ENCODE measurements at regions not wholly inside any gene's neighbourhood (a gene's known extent, or its start where the extent isn't known, plus 50 kb on each side); places are given as distances from the start of the nearest gene placed in this dataset.
A peak's percentile ranks its signal among the peaks of the same experiment; 100 is the strongest.

GRCh38 chr6:14754751-14755513 lies 490.9 kb upstream of the JARID2 start:
- peaks cover 2% of the 10 kb centered on the region for H3K9me3 Mint-ChIP-seq
- H3K4me1 Mint-ChIP-seq (ENCODE audit: low read depth in 2 of 2), result peaks cover 8 to 20% of the 10 kb centered on the region in 2 donors
- peak; percentile 77 to 96 for ATAC-seq
- peaks cover 4 to 7% of the 10 kb centered on the region in 2 donors for H3K27me3 Mint-ChIP-seq
- H3K27ac Mint-ChIP-seq, result peak overlapping the region; percentile 71 to 76
- H3K36me3 Mint-ChIP-seq, result no peaks in the 10 kb centered on the region
- H3K4me3 Mint-ChIP-seq, result peak overlapping the region; percentile 11
- no peak for DNase-seq (ENCODE audit: low spot score)

- H3K4me3 Mint-ChIP-seq, result no peak overlapping the region
- H3K27ac Mint-ChIP-seq, result peak overlapping the region; percentile 1 to 10
- ATAC-seq, result no peak
- H3K27me3 Mint-ChIP-seq, result no peaks in the 10 kb centered on the region
- DNase-seq (ENCODE audit: low spot score), result no peak
- H3K36me3 Mint-ChIP-seq, result no peaks in the 10 kb centered on the region
- peaks cover 3 to 14% of the 10 kb centered on the region in 2 donors for H3K4me1 Mint-ChIP-seq (ENCODE audit: low read depth in 2 of 2)
- H3K9me3 Mint-ChIP-seq, result peaks cover 2% of the 10 kb centered on the region
These were observed 489.5 kb upstream of the JARID2 start for GRCh38 chr6:14756340-14756739.

- Mint-ChIP-seq H3K36me3 (no peaks in the 10 kb centered on the region), H3K4me3 (no peak overlapping the region), H3K27ac (peak overlapping the region in 1 of 2 donors; percentile 1), H3K4me1 (ENCODE audit: low read depth in 2 of 2) (peaks cover 3 to 14% of the 10 kb centered on the region in 2 donors), H3K27me3 (no peaks in the 10 kb centered on the region), H3K9me3 (peaks cover 2% of the 10 kb centered on the region)
- ATAC-seq, result no peak
- no peak for DNase-seq (ENCODE audit: low spot score)
These were observed 488.9 kb upstream of the JARID2 start for GRCh38 chr6:14757014-14757413.

DNA sequence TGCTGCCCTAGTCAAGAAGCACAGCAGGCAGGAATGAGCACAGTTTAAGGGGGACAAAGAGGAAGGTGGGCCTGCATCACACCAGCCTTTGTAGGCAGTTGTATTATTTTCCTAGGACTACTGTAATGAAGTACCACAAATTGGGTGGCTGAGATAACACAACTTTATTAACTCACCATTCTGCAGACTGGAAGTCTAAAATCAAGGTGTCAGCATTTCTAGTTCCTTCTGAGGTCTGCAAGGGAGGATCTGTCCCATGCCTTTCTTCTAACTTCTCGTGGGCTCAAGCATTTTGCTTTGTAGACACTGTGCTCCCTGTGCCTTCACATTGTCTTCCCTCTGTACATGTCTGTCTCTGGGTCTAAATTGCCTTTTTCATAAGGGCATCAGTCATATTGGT lies 488.5 kb upstream of the JARID2 start:
- Mint-ChIP-seq H3K4me1 (ENCODE audit: low read depth in 2 of 2) (peaks cover 3 to 14% of the 10 kb centered on the region in 2 donors), H3K4me3 (no peak overlapping the region), H3K27ac (no peak overlapping the region), H3K36me3 (no peaks in the 10 kb centered on the region), H3K9me3 (peaks cover 2% of the 10 kb centered on the region), H3K27me3 (no peaks in the 10 kb centered on the region)
- DNase-seq (ENCODE audit: low spot score), result no peak
- ATAC-seq, result no peak

DNA sequence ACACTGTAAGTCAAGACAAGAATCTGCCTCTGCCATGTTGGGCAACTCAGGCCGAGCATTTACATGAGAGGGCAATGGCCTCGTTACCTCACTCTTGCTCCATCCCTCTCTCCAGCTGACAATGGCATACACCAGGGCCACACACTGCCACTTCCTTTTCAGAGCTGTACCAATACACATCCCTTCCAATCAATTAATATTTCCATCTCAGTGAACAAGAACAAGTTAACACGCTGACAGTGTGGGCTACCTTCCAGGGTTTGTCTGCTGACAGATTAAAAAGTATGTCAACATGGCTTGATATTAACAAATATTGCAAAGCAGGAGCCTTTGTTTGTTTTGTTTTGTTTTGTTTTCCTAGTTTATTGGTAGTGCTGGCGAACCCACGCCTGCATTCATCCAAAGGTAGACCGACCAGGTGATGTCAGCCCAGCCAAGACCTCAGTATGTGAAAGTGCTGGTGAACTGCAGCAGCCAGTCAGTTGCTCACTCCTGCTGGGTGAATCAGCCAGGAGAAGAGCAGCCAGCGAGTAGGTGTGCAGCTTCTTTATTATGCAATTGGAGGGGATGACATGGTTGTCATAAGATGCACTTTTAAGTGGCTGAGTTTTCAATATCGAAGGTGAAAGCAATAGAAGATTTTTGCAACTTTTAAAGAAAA lies 487.3 kb upstream of the JARID2 start:
- peaks cover 2% of the 10 kb centered on the region for H3K9me3 Mint-ChIP-seq
- no peak for DNase-seq (ENCODE audit: low spot score)
- H3K27me3 Mint-ChIP-seq, result no peaks in the 10 kb centered on the region
- peaks cover 5 to 10% of the 10 kb centered on the region in 2 donors for H3K4me1 Mint-ChIP-seq (ENCODE audit: low read depth in 2 of 2)
- no peaks in the 10 kb centered on the region for H3K36me3 Mint-ChIP-seq
- no peak for ATAC-seq
- no peak overlapping the region for H3K27ac Mint-ChIP-seq
- H3K4me3 Mint-ChIP-seq, result no peak overlapping the region

GRCh38 chr6:14759976-14760672 lies 485.7 kb upstream of the JARID2 start:
- no peak overlapping the region for H3K27ac Mint-ChIP-seq
- H3K36me3 Mint-ChIP-seq, result no peaks in the 10 kb centered on the region
- no peaks in the 10 kb centered on the region for H3K27me3 Mint-ChIP-seq
- DNase-seq (ENCODE audit: low spot score) (no peak), ATAC-seq (no peak)
- peaks cover 3 to 8% of the 10 kb centered on the region in 2 donors for H3K4me1 Mint-ChIP-seq (ENCODE audit: low read depth in 2 of 2)
- no peak overlapping the region for H3K4me3 Mint-ChIP-seq
- peaks cover 2% of the 10 kb centered on the region for H3K9me3 Mint-ChIP-seq

DNA sequence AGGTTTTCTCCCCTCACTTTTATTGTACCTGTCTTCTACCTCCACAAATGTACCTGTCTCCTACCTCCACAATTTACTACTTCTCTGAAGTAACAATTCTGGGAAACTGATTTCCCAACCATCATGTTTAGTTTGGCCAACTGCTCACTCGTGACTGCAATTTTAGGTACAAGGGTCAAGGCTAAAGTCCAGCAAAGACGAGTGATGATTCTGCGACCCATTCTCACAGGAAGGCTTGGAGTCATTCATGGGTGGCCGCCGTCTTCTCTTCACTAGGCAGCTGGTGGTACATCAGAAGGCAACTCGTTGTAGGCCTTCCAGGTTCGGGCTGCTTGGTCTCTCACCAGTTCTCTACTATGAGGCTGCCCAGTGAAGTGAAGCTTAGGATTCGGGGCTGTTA lies 483.8 kb upstream of the JARID2 start:
- Mint-ChIP-seq H3K4me3 (no peak overlapping the region), H3K27ac (peak overlapping the region in 1 of 2 donors; percentile 15), H3K36me3 (no peaks in the 10 kb centered on the region), H3K9me3 (no peaks in the 10 kb centered on the region), H3K27me3 (no peaks in the 10 kb centered on the region), H3K4me1 (ENCODE audit: low read depth in 2 of 2) (peaks cover 0 to 11% of the 10 kb centered on the region in 2 donors)
- ATAC-seq (no peak), DNase-seq (ENCODE audit: low spot score) (no peak)

DNA sequence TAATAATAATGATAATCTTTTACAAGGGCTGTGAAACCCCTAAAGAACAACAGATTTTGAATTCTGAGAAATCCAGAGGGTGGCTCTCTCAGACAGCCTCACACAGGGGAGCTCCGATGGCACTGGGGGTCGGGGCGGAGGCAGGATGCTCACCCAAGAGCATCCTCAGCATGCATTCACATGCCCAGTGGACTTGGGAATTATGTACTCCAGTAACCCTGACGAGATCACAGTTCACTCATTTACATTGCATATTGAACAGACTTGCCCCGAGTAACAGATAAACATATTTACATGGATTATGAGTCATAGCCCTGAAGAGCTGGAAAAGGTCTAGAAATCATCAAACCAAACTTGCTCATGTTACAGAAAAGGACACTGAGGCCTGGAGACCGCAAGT lies 482.7 kb upstream of the JARID2 start:
- ATAC-seq (no peak), DNase-seq (ENCODE audit: low spot score) (no peak)
- Mint-ChIP-seq H3K27ac (peak overlapping the region in 1 of 2 donors; percentile 2), H3K9me3 (no peaks in the 10 kb centered on the region), H3K27me3 (no peaks in the 10 kb centered on the region), H3K4me1 (ENCODE audit: low read depth in 2 of 2) (peaks cover 0 to 11% of the 10 kb centered on the region in 2 donors), H3K36me3 (no peaks in the 10 kb centered on the region), H3K4me3 (no peak overlapping the region)

DNA sequence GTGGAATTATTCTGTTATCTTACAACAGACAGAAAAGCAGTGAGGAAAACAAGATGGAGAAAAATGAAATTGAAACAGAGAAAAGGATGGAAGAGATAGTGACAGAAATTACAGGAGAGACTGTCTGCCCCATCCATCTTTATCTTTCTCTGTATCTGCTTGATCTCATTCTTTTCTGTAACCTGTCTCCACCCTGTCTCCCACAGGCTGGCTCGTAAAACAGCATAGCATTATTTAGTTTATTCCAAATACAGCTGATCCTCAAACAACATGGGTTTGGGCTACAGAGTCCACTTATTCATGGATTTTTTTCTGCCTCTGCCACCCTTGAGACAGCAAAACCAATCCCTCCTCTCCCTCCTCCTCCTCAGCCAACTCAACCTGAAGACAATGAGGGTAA lies 482.3 kb upstream of the JARID2 start:
- no peak overlapping the region for H3K4me3 Mint-ChIP-seq
- ATAC-seq (no peak), DNase-seq (ENCODE audit: low spot score) (no peak)
- H3K4me1 Mint-ChIP-seq (ENCODE audit: low read depth in 2 of 2), result peaks cover 0 to 8% of the 10 kb centered on the region in 2 donors
- peak overlapping the region in 1 of 2 donors; percentile 2 for H3K27ac Mint-ChIP-seq
- H3K27me3 Mint-ChIP-seq, result no peaks in the 10 kb centered on the region
- no peaks in the 10 kb centered on the region for H3K36me3 Mint-ChIP-seq
- no peaks in the 10 kb centered on the region for H3K9me3 Mint-ChIP-seq

- H3K9me3 Mint-ChIP-seq, result no peaks in the 10 kb centered on the region
- peaks cover 0 to under 1% of the 10 kb centered on the region in 2 donors for H3K27me3 Mint-ChIP-seq
- H3K36me3 Mint-ChIP-seq, result no peaks in the 10 kb centered on the region
- peaks cover under 1 to 8% of the 10 kb centered on the region in 2 donors for H3K4me1 Mint-ChIP-seq (ENCODE audit: low read depth in 2 of 2)
- no peak overlapping the region for H3K27ac Mint-ChIP-seq
- ATAC-seq (no peak), DNase-seq (ENCODE audit: low spot score) (no peak)
- H3K4me3 Mint-ChIP-seq, result no peak overlapping the region
These were observed 480.8 kb upstream of the JARID2 start for GRCh38 chr6:14765106-14765505.

DNA sequence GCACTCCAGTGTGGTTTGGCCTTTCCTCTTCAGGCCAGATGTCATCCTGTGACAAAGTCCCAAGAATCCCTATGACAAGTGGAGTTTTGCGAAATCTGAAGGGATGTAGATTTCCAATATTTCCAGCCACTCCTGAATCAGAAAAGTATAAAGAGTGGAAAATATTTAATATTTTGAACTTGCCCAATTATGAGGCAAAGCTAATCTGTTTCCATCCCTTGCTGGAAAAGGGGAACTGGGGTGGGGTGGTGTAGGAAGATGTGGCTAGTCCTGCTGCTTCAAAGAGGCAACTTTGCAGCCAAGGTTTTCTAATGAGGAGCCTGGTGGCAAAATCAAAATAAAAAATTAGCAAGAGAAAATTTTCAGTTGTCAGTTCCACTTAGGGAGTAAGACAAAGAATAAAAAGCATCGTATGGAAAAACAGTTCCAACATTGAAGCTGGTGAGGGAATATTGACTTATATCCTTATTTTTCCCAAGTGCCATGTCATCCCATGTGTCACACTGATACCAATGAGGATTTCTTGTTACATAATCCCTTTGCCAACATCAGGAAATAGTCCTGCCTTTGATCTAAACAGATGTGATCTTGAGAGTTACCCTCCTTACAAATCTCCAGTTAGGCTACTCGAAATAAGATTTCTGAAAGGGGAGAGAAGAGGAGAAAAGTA lies 480.0 kb upstream of the JARID2 start:
- Mint-ChIP-seq H3K4me1 (ENCODE audit: low read depth in 2 of 2) (peaks cover 5 to 11% of the 10 kb centered on the region in 2 donors), H3K27me3 (peaks cover 3 to 8% of the 10 kb centered on the region in 2 donors), H3K27ac (no peak overlapping the region), H3K9me3 (no peaks in the 10 kb centered on the region), H3K4me3 (no peak overlapping the region), H3K36me3 (no peaks in the 10 kb centered on the region)
- ATAC-seq (no peak), DNase-seq (ENCODE audit: low spot score) (no peak)

DNA sequence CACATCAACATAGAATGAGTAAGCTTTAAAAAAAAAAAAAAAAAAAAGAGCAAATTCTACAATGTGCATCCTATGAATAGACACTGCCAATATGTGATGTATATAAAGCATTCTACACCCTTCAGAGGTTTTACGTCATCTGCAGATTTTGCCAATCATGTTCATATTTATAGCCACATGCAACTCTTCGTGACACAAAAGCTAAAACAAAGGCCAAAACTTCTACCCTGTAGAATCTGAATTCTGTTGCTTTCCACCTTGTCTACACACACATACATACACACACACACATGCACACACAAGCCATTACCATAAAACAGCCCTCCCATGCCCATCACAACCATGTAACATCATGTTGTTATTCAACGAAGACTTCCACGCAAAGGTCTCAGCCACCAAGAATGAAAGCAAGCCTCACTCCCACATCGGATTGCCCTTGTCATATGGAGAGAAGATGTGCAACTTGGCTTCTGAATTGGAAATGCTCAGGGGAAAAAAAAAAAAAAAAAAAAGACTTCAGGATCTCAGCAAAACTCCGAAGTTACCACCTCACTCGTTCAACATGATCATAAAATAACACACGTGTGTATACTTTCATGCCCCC lies 479.4 kb upstream of the JARID2 start:
- no peak overlapping the region for H3K27ac Mint-ChIP-seq
- ATAC-seq (no peak), DNase-seq (ENCODE audit: low spot score) (no peak)
- H3K4me1 Mint-ChIP-seq (ENCODE audit: low read depth in 2 of 2), result peaks cover 5 to 11% of the 10 kb centered on the region in 2 donors
- H3K4me3 Mint-ChIP-seq, result no peak overlapping the region
- H3K27me3 Mint-ChIP-seq, result peaks cover 3 to 12% of the 10 kb centered on the region in 2 donors
- H3K9me3 Mint-ChIP-seq, result no peaks in the 10 kb centered on the region
- no peaks in the 10 kb centered on the region for H3K36me3 Mint-ChIP-seq

- Mint-ChIP-seq H3K27ac (no peak overlapping the region), H3K9me3 (no peaks in the 10 kb centered on the region), H3K4me1 (ENCODE audit: low read depth in 2 of 2) (peaks cover 5 to 11% of the 10 kb centered on the region in 2 donors), H3K27me3 (peaks cover 6 to 12% of the 10 kb centered on the region in 2 donors), H3K4me3 (no peak overlapping the region), H3K36me3 (no peaks in the 10 kb centered on the region)
- ATAC-seq, result no peak
- DNase-seq (ENCODE audit: low spot score), result no peak
These were observed 478.6 kb upstream of the JARID2 start for GRCh38 chr6:14767226-14767625.
